HG03342 (cell line): ENCODE measurements at regions not wholly inside any gene's neighbourhood (a gene's known extent, or its start where the extent isn't known, plus 50 kb on each side); places are given as distances from the start of the nearest gene placed in this dataset.

ENCODE experiments used
- ATAC-seq: cut with Tn5 transposase; IDR thresholded peaks from one replicate; pipeline ENCODE4 v1.9.1; 2021; ENCODE audit warnings: mild to moderate bottlenecking, moderate library complexity; ENCODE audit not compliant: unreplicated experiment

DNA sequence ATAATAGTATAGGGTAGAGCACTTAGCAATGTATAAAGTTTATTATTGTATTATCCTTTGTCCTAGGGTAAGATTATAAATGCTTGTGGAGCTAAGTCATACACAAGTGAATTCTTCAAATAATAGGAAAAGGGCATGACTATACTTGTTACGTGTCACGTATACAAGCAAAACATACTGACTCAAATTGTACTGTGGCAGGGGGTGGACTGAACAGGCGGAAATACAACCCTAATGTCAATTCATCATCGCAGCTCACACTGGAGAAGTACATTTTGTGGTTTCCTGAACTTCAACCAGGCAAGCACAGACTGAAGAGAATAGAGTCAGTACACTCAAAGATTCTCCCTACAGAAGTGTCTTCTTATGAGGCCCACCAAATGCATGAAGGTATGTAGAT lies 201.0 kb downstream of the MBD2 start:
- ATAC-seq = no peak

DNA sequence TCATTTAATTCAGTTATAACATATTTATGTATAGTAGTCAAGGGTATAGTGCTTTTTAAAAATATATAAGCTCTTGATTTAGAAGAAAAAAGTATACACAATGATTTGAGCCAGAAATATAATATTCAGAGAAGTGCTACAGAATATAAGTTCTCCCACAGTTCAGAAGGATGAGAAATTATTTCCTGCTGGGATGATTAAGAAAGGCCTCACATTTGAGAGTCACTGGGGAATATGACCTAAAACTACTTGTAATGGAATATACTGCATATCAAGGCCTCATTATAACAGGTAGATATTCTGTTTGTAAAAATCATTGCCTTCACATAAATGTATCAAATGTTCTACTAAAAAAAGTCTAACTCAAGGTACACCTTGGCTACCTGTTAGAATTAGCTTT lies 203.5 kb downstream of the MBD2 start:
- ATAC-seq = no peak

DNA sequence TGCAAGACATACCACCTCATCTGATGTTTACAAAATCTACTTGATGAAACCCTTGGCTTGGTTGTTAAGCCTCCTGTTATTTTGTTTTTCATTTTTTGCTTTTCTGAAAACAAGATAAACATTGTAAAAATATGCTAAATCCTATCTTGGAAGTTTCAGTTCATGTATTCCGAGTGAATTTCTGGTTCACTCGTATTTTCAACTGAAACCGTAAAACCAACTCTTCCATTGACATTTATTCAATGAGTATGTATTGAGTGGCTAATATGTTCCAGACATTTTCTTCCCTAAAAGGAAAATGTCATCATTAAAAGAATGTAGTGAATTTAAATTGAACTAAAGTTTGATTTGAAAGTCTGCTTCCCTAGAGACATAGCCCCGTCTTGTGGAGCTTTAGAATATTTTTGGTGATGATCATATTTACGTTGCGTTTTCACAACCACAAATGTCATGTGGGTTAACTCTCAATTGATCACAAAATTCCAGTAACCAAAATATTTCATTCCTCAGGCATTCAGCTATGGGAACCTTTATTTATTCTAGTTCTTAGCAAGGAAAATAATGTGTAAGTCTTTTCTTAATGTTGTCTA lies 204.2 kb downstream of the MBD2 start:
- no peak for ATAC-seq

GRCh38 chr18:54019641-54020040 lies 204.8 kb downstream of the MBD2 start:
- no peak for ATAC-seq

DNA sequence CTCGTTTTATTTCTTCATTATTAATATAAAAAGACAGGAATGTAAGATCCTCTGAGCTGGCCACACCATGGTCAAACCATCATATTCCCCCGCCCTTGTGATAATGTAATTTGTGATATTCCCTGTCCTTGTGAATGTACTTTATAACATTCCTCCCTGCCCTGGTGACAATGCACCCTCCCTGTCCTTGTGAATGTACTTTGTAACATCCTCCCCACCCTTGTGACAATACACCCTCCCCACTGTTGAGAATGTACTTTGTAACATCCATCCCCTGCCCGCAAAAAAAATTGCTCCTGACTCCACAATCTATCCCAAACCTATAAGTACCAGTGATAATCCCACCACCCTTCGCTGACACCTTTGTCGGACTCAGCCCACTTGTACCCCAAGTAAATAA lies 211.0 kb downstream of the MBD2 start:
- no peak for ATAC-seq

DNA sequence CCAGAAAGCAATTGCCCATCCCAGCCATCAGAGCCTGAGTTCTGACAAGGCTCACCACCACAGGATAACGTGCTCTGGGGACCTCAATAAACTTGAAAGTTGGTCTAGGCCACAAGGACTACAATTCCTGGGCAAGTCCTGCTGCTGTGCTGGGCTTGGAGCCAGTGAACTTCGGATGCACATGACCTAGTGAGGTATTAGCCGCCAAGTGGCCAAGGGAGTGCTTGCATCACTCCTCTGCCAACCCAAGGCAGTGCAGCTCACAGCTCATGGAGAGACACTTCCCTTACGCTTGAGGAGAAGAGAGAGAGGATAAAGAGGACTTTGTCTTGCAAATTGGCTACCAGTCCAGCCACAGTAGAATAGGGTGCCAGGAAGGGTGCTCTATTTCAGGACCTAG lies 219.6 kb downstream of the MBD2 start:
- no peak for ATAC-seq

- ATAC-seq = no peak
Observed at GRCh38 chr18:54003195-54003594, 221.3 kb downstream of the MBD2 start.

- no peak for ATAC-seq
Observed at GRCh38 chr18:53997064-53997463, 227.4 kb downstream of the MBD2 start.

GRCh38 chr18:53994016-53994415 lies 230.5 kb downstream of the MBD2 start:
- ATAC-seq = no peak

DNA sequence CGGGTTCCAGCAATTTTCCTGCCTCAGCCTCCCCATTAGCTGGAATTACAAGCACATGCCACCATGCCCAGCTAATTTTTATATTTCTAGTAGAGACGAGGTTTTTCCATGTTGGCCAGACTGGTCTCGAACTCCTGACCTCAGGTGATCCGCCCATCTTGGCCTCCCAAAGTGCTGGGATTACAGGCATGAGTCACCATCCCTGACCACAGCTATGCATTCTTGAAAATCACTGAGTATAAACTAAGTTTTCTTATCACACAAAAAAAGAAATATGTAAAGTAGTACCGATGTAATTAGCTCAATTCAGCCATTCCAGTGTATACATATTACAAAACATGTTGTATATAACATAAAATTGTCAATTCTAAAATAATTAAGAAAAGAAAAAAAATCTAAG lies 232.7 kb downstream of the MBD2 start:
- ATAC-seq = no peak

- ATAC-seq = no peak
Observed at GRCh38 chr18:53991202-53991601, 233.3 kb downstream of the MBD2 start.

GRCh38 chr18:53990485-53990884 lies 234.0 kb downstream of the MBD2 start:
- ATAC-seq = no peak

GRCh38 chr18:53984021-53984420 lies 240.4 kb downstream of the MBD2 start:
- ATAC-seq = no peak

DNA sequence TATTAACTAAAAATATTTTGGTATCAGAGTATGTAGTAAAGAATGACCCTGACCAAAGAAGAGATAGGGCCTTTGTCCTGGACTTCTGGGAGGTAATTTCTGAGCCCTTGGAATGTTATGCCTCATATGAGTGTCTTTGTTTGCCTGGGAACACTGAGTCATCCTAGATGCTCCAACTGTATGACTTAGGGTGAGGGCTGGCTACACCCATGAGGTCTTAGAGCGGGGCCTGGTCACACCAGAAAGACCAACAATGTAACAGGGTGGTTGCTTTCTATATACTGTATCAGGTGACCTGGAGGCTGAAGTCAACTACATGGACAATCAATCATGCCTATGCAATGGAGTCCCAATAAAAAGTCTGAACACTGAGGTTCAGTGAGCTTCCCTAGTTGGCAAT lies 253.1 kb downstream of the MBD2 start:
- no peak for ATAC-seq

DNA sequence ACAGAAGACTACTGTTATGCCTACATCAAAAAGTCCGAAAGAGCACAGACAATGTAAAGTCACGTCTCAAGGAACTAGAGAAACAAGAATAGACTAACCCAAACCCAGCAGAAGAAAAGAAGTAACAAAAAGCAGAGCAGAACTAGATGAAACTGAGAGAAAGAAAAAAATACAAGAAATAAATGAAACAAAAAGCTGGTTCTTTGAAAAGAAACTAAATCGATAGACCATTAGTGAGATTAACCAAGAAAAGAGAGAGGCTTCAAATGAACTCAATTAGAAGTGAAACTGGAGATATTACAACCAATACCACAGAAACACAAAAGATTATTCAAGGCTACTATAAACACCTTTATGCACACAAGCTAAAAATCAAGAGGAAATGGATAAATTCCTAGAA lies 271.8 kb downstream of the MBD2 start:
- ATAC-seq = no peak

DNA sequence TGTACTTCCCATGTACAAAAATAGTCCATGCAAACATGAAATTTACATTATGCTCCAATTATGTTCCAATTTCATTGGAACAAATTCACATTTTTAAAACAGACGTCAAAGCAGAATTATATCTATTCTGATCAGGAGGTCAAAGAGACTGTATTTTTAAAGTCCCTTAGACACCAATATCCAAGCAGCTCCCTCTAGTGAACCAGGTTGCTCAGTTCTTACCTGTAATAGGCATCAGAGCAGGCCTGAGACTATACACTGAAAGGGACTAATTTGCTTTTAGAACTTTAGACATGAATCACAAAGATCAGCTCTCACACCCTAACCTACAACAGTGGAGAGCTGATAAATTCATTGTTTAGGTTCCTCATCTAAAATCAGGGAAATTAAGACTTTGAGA lies 273.9 kb downstream of the MBD2 start:
- no peak for ATAC-seq

GRCh38 chr18:53948991-53949390 lies 275.5 kb downstream of the MBD2 start:
- ATAC-seq = no peak

DNA sequence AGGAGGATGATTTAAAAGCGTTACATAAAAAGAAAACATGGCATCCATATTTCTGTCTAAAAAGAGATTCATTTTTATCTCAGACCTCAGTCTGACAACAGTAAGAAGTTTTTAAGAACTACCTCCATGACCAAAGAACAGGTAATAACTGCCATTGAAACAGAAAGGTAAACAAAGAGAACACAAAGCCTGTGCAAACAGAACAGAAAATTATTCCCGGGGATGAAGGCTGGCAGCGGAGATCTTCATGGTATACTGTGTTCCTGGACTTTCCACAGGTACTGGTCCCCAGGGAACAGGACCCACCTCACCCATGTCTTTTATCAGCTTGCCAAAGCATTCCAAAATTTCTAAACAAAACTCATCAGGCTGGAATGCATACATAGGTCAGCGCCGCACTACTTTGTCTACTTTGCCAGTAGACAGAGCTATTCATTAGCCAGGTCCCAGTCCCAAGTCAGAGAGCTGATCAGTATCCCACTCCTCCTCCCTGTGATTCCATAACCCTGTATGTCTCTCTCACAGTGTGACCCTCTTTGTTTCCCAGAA lies 277.3 kb downstream of the MBD2 start:
- no peak for ATAC-seq

GRCh38 chr18:53946594-53946993 lies 277.9 kb downstream of the MBD2 start:
- ATAC-seq = no peak

GRCh38 chr18:53944721-53945120 lies 279.7 kb downstream of the MBD2 start:
- ATAC-seq = no peak

GRCh38 chr18:53943326-53943860 lies 281.1 kb downstream of the MBD2 start:
- ATAC-seq = no peak

- ATAC-seq = no peak
Observed at GRCh38 chr18:53941601-53942338, 282.7 kb downstream of the MBD2 start.
